NCI-H226 (cell line): ENCODE measurements at regions not wholly inside any gene's neighbourhood (a gene's known extent, or its start where the extent isn't known, plus 50 kb on each side); places are given as distances from the start of the nearest gene placed in this dataset.
"Not testable (repeated sequence)": the region's sequence is repeated elsewhere in the genome, so short reads cannot be mapped to it uniquely, and the experiment has no call there.

Experiments used
- DNase-seq: peaks from one replicate; pipeline ENCODE4 v3.0.0-alpha.2; 2015

- peak; percentile 40 for DNase-seq
Measured at GRCh38 chr11:67804435-67805252, 130.2 kb upstream of the ALDH3B2 start.

- not testable (repeated sequence) for DNase-seq
Measured at GRCh38 chr11:67803519-67803918, 129.1 kb upstream of the ALDH3B2 start.

GRCh38 chr11:67803055-67803454 lies 128.6 kb upstream of the ALDH3B2 start:
- not testable (repeated sequence) for DNase-seq

GRCh38 chr11:67802623-67803022 lies 128.2 kb upstream of the ALDH3B2 start:
- DNase-seq: not testable (repeated sequence)

GRCh38 chr11:67801397-67801796 lies 127.0 kb upstream of the ALDH3B2 start:
- DNase-seq: not testable (repeated sequence)

GRCh38 chr11:67800591-67800990 lies 126.2 kb upstream of the ALDH3B2 start:
- DNase-seq: not testable (repeated sequence)

GRCh38 chr11:67799808-67800207 lies 125.4 kb upstream of the ALDH3B2 start:
- not testable (repeated sequence) for DNase-seq

- peak; percentile 31 for DNase-seq
Measured at GRCh38 chr11:67797726-67798521, 123.5 kb upstream of the ALDH3B2 start.

GRCh38 chr11:67795746-67796145 lies 121.3 kb upstream of the ALDH3B2 start:
- DNase-seq: no peak

GRCh38 chr11:67793750-67794149 lies 119.3 kb upstream of the ALDH3B2 start:
- DNase-seq: not testable (repeated sequence)

- DNase-seq: not testable (repeated sequence)
Measured at GRCh38 chr11:67792273-67792990, 118.0 kb upstream of the ALDH3B2 start.

GRCh38 chr11:67791598-67792170 lies 117.3 kb upstream of the ALDH3B2 start:
- not testable (repeated sequence) for DNase-seq

GRCh38 chr11:67788341-67788695 lies 113.9 kb upstream of the ALDH3B2 start:
- DNase-seq: not testable (repeated sequence)

GRCh38 chr11:67787681-67788340 lies 113.4 kb upstream of the ALDH3B2 start:
- not testable (repeated sequence) for DNase-seq

GRCh38 chr11:67781967-67782366 lies 107.5 kb upstream of the ALDH3B2 start:
- DNase-seq: not testable (repeated sequence)

- DNase-seq: not testable (repeated sequence)
Measured at GRCh38 chr11:67781506-67781905, 107.1 kb upstream of the ALDH3B2 start.

GRCh38 chr11:67780056-67780455 lies 105.6 kb upstream of the ALDH3B2 start:
- DNase-seq: peak; percentile 17

- not testable (repeated sequence) for DNase-seq
Measured at GRCh38 chr11:67779189-67779875, 104.9 kb upstream of the ALDH3B2 start.

GRCh38 chr11:67776852-67777520 lies 102.6 kb upstream of the ALDH3B2 start:
- no peak for DNase-seq

GRCh38 chr11:67774175-67774574 lies 99.8 kb upstream of the ALDH3B2 start:
- not testable (repeated sequence) for DNase-seq
